IMR-90 (cell line): ENCODE measurements at regions not wholly inside any gene's neighbourhood (a gene's known extent, or its start where the extent isn't known, plus 50 kb on each side); places are given as distances from the start of the nearest gene placed in this dataset.

Experiments
- ATAC-seq: fragments of 200-7000 bp; cut with Tn5 transposase; 2 replicates; pipeline ENCODE4 v1.9.1; 2020; ENCODE audit warnings: low read depth, mild to moderate bottlenecking, moderate library complexity
- BruUV-seq: library from RNA; stranded (reverse); fragments of 400-500 nt; replicated peaks from 2 replicates; lab custom pipeline; 2021; lab: Mats Ljungman, UMichigan
- CTCF ChIA-PET: fragments of 300-600 bp; formaldehyde crosslinking; extraction: SDS; loops from one replicate; lab custom pipeline; 2021; ENCODE audit warnings: antibody characterized with exemption; lab: Yijun Ruan, JAX
- POLR2A ChIA-PET: fragments of 300-600 bp; sonication (Branson Sonifier 250); formaldehyde crosslinking; loops from one replicate; lab custom pipeline; 2022; ENCODE audit warnings: antibody characterized with exemption; ENCODE audit not compliant: unreplicated experiment; lab: Charles Lee
- DNase-seq: peaks from one replicate; pipeline ENCODE4 v3.0.0; 2013
- H2AFZ ChIP-seq: replicated peaks from 2 replicates; pipeline ENCODE3; 2013; ENCODE audit warnings: low read length, mild to moderate bottlenecking; ENCODE audit not compliant: poor library complexity
- H2AK5ac ChIP-seq: 2 replicates; pipeline ENCODE4 v1.6.1; 2013; ENCODE audit warnings: low read depth, low read length, inconsistent platforms
- H2AK9ac ChIP-seq: replicated peaks from 2 replicates; pipeline ENCODE3; 2013; ENCODE audit warnings: mild to moderate bottlenecking, low read depth, low read length, moderate library complexity; ENCODE audit not compliant: poor library complexity
- H2BK120ac ChIP-seq: 2 replicates; pipeline ENCODE4 v1.6.1; 2013; ENCODE audit warnings: low read depth, low read length, inconsistent platforms
- H2BK15ac ChIP-seq: 3 replicates; pipeline ENCODE4 v1.6.1; 2013; ENCODE audit warnings: low read depth, low read length, inconsistent platforms
- H2BK20ac ChIP-seq: 2 replicates; pipeline ENCODE4 v1.6.1; 2013; ENCODE audit warnings: low read depth, mild to moderate bottlenecking, inconsistent platforms, low read length, moderate library complexity
- H2BK5ac ChIP-seq: 2 replicates; pipeline ENCODE4 v1.6.1; 2013; ENCODE audit warnings: mild to moderate bottlenecking, low read depth, low read length, inconsistent platforms; ENCODE audit not compliant: poor library complexity, severe bottlenecking
- H3K14ac ChIP-seq: replicated peaks from 2 replicates; pipeline ENCODE4 v1.6.1; 2013; ENCODE audit warnings: low read depth, low read length, inconsistent platforms
- H3K18ac ChIP-seq: 2 replicates; pipeline ENCODE4 v1.6.1; 2013; ENCODE audit warnings: low read depth, low read length, control low read depth
- H3K23ac ChIP-seq: 2 replicates; pipeline ENCODE4 v1.6.1; 2013; ENCODE audit warnings: low read depth, low read length, inconsistent platforms
- H3K27ac ChIP-seq: 2 replicates; pipeline ENCODE4 v1.5.1; 2013; ENCODE audit warnings: mild to moderate bottlenecking, control low read depth, low read length; ENCODE audit not compliant: insufficient read depth
- H3K27me3 ChIP-seq: 2 replicates; pipeline ENCODE4 v1.6.1; 2013; ENCODE audit warnings: low read length; ENCODE audit not compliant: control insufficient read depth, insufficient read depth
- H3K36me3 ChIP-seq: 2 replicates; pipeline ENCODE4 v1.6.1; 2013; ENCODE audit warnings: low read length, mixed read lengths; ENCODE audit not compliant: control insufficient read depth, insufficient read depth
- H3K4ac ChIP-seq: 2 replicates; pipeline ENCODE4 v1.6.1; 2013; ENCODE audit warnings: low read depth, low read length, inconsistent platforms
- H3K4me1 ChIP-seq: 2 replicates; pipeline ENCODE4 v1.6.1; 2013; ENCODE audit warnings: low read length, mixed read lengths; ENCODE audit not compliant: control insufficient read depth, insufficient read depth
- H3K4me2 ChIP-seq: 2 replicates; pipeline ENCODE4 v1.6.1; 2013; ENCODE audit warnings: low read depth, mild to moderate bottlenecking, control low read depth, low read length, moderate library complexity
- H3K4me3 ChIP-seq: 2 replicates; pipeline ENCODE4 v1.5.1; 2013; ENCODE audit warnings: low read depth, mild to moderate bottlenecking, control low read depth, low read length, moderate library complexity; ENCODE audit not compliant: insufficient read depth
- H3K56ac ChIP-seq: 2 replicates; pipeline ENCODE4 v1.6.1; 2013; ENCODE audit warnings: low read length, inconsistent platforms; ENCODE audit not compliant: insufficient read depth; ENCODE audit errors: extremely low read depth
- H3K79me1 ChIP-seq, 2 experiments: 2 replicates each; pipeline ENCODE4 v1.6.1; 2013; ENCODE audit warnings: low read length in 2 of 2, inconsistent platforms in 1 of 2, low read depth in 1 of 2
- H3K9ac ChIP-seq: 2 replicates; pipeline ENCODE4 v1.6.1; 2013; ENCODE audit warnings: low read depth, low read length, control low read depth
- H3K9me1 ChIP-seq: 2 replicates; pipeline ENCODE4 v1.6.1; 2013; ENCODE audit warnings: low read length, inconsistent platforms; ENCODE audit not compliant: insufficient read depth
- H3K9me3 ChIP-seq: 2 replicates; pipeline ENCODE4 v1.6.1; 2013; ENCODE audit warnings: low read length; ENCODE audit not compliant: control insufficient read depth, insufficient read depth
- H4K20me1 ChIP-seq: 2 replicates; pipeline ENCODE4 v1.6.1; 2013; ENCODE audit warnings: low read length, inconsistent platforms; ENCODE audit not compliant: insufficient read depth
- H4K5ac ChIP-seq: 2 replicates; pipeline ENCODE4 v1.6.1; 2013; ENCODE audit warnings: mild to moderate bottlenecking, low read depth, low read length, control low read depth
- H4K8ac ChIP-seq, 2 experiments: 2 replicates each; pipeline ENCODE4 v1.6.1; 2013; ENCODE audit warnings: low read depth in 2 of 2, low read length in 2 of 2, control low read depth in 1 of 2, inconsistent platforms in 1 of 2
- H4K91ac ChIP-seq: 2 replicates; pipeline ENCODE4 v1.6.1; 2013; ENCODE audit warnings: low read depth, low read length, inconsistent platforms; ENCODE audit not compliant: insufficient read depth
- BHLHE40 ChIP-seq: fragments of 150-350 bp; IDR thresholded peaks from 2 replicates; pipeline ENCODE4 v1.6.1; 2016; ENCODE audit warnings: mild to moderate bottlenecking, low read depth, low read length
- CEBPB ChIP-seq: IDR thresholded peaks from 2 replicates; pipeline ENCODE4 v1.6.1; 2012; ENCODE audit warnings: low read depth, low read length, improper control_type of control experiment
- CTCF ChIP-seq: conservative IDR thresholded peaks from 2 replicates; pipeline ENCODE4 v1.5.1; 2012; ENCODE audit warnings: mild to moderate bottlenecking, low read depth, low read length, improper control_type of control experiment
- ELK1 ChIP-seq: fragments of 150-350 bp; IDR thresholded peaks from 2 replicates; pipeline ENCODE4 v1.6.1; 2016; ENCODE audit warnings: low read depth, mild to moderate bottlenecking, low read length, moderate library complexity, borderline replicate concordance
- FOS ChIP-seq: fragments of 150-350 bp; IDR thresholded peaks from 2 replicates; pipeline ENCODE4 v1.6.1; 2016; ENCODE audit warnings: low read depth, low read length
- MAFK ChIP-seq: IDR thresholded peaks from 2 replicates; pipeline ENCODE4 v1.6.1; 2012; ENCODE audit warnings: low read depth, low read length, improper control_type of control experiment
- MAZ ChIP-seq: IDR thresholded peaks from 2 replicates; pipeline ENCODE4 v1.6.1; 2012; ENCODE audit warnings: low read depth, mild to moderate bottlenecking, low read length, improper control_type of control experiment, moderate library complexity, borderline replicate concordance
- MXI1 ChIP-seq: IDR thresholded peaks from 2 replicates; pipeline ENCODE4 v1.6.1; 2012; ENCODE audit warnings: low read depth, mild to moderate bottlenecking, low read length, moderate library complexity, borderline replicate concordance
- NFE2L2 ChIP-seq: fragments of 150-350 bp; IDR thresholded peaks from 2 replicates; pipeline ENCODE4 v1.6.1; 2016; ENCODE audit warnings: low read depth, mild to moderate bottlenecking, low read length
- POLR2A ChIP-seq: IDR thresholded peaks from 2 replicates; pipeline ENCODE4 v1.6.1; 2012; ENCODE audit warnings: mild to moderate bottlenecking, low read depth, low read length
- RAD21 ChIP-seq: IDR thresholded peaks from 2 replicates; pipeline ENCODE4 v1.6.1; 2012; ENCODE audit warnings: low read length, improper control_type of control experiment
- RCOR1 ChIP-seq: IDR thresholded peaks from 2 replicates; pipeline ENCODE4 v1.6.1; 2012; ENCODE audit warnings: mild to moderate bottlenecking, low read length, improper control_type of control experiment; ENCODE audit not compliant: insufficient replicate concordance
- SMC3 ChIP-seq: fragments of 150-350 bp; IDR thresholded peaks from 2 replicates; pipeline ENCODE4 v1.6.1; 2016; ENCODE audit warnings: low read depth, mild to moderate bottlenecking, antibody characterized with exemption, low read length, moderate library complexity
- USF2 ChIP-seq: fragments of 150-350 bp; IDR thresholded peaks from 2 replicates; pipeline ENCODE4 v1.6.1; 2017; ENCODE audit warnings: mild to moderate bottlenecking, antibody characterized with exemption, low read length, low read depth
- WGBS, 2 experiments: methylation state at CpG; one replicate each; pipeline versions ENCODE4 v1.1.5 to v1.1.7; 2013; ENCODE audit warnings: missing lambda C conversion rate in 2 of 2; ENCODE audit not compliant: insufficient read length in 1 of 2; ENCODE audit errors: extremely low coverage in 2 of 2; 5-methylcytosine and 5-hydroxymethylcytosine counted together
- dilution Hi-C: fragments of 300-500 bp; cut with HindIII; formaldehyde crosslinking; loops from one replicate; pipeline ENCODE4 v1.14.3; 2018; ENCODE audit warnings: low sequenced_read_pairs; ENCODE audit not compliant: unreplicated experiment
- in situ Hi-C: fragments of 300-500 bp; cut with MboI; formaldehyde crosslinking; loops from 3 replicates; pipeline ENCODE4 v1.14.3; 2019; ENCODE audit warnings: low sequenced_read_pairs, inconsistent platforms, mixed read lengths
- intact Hi-C: fragments of 100-400 bp; cut with micrococcal nuclease; formaldehyde crosslinking; loops from 2 replicates; pipeline ENCODE4 v1.10.0; 2022

GRCh38 chr18:1394966-1395365, 490.3 kb downstream of the ADCYAP1 start:
- H3K79me1 ChIP-seq, result no peaks in the 10 kb centered on the region
- H2BK120ac ChIP-seq, result no peak overlapping the region
- no peak overlapping the region for H2BK20ac ChIP-seq
- no peak overlapping the region for H3K9ac ChIP-seq
- ChIA-PET CTCF (no interaction called here), POLR2A (no interaction called here)
- H2AK5ac ChIP-seq, result no peak overlapping the region
- BruUV-seq, result no TSS peak
- H3K27me3 ChIP-seq, result no peaks in the 10 kb centered on the region
- no peaks in the 10 kb centered on the region for H4K20me1 ChIP-seq
- intact Hi-C loops, result no loop called here
- H3K27ac ChIP-seq, result no peak overlapping the region
- H3K14ac ChIP-seq, result no peak overlapping the region
- no peak overlapping the region for H3K4me2 ChIP-seq
- H2AFZ ChIP-seq, result no peak overlapping the region
- no peak overlapping the region for H2AK9ac ChIP-seq
- H3K36me3 ChIP-seq, result no peaks in the 10 kb centered on the region
- H4K8ac ChIP-seq, result no peak overlapping the region
- no peak overlapping the region for H3K18ac ChIP-seq
- H2BK15ac ChIP-seq, result no peak overlapping the region
- no peak for ATAC-seq
- H3K4me3 ChIP-seq, result no peak overlapping the region
- no peak overlapping the region for H4K91ac ChIP-seq
- DNase-seq, result no peak
- in situ Hi-C loops, result no loop called here
- H2BK5ac ChIP-seq, result no peak overlapping the region
- peaks cover 4% of the 10 kb centered on the region; the same call in 1 of the 2 replicates for H3K9me3 ChIP-seq
- no peak overlapping the region for H3K56ac ChIP-seq
- dilution Hi-C loops, result no loop called here
- no peak overlapping the region for H4K5ac ChIP-seq
- no peak overlapping the region for H3K4ac ChIP-seq
- H3K9me1 ChIP-seq, result no peaks in the 10 kb centered on the region
- H3K4me1 ChIP-seq, result no peaks in the 10 kb centered on the region
- 67% methylated on average over 1 of the region's 5 CpGs; no CpG with 5 or more reads in 1 of the 2 experiments for WGBS, 2 experiments
- no peak overlapping the region for H3K23ac ChIP-seq
- TF ChIP-seq RCOR1 (no peak), CEBPB (no peak), RAD21 (no peak), MAFK (no peak), FOS (no peak), BHLHE40 (no peak), MXI1 (no peak), CTCF (no peak), MAZ (no peak), NFE2L2 (no peak), POLR2A (no peak), ELK1 (no peak), USF2 (no peak), SMC3 (no peak)
